Activated B cell treated with CpG ODN at 0.5 μM for 24 hours (primary cell): ENCODE measurements at regions not wholly inside any gene's neighbourhood (a gene's known extent, or its start where the extent isn't known, plus 50 kb on each side); places are given as distances from the start of the nearest gene placed in this dataset.

Experiments used
- ATAC-seq: fragments of 200-7000 bp; cut with Tn5 transposase; one replicate; pipeline ENCODE4 v1.10.0; 2021; ENCODE audit warnings: low read depth, mild to moderate bottlenecking, moderate library complexity
- CTCF ChIA-PET: fragments of 350-600 bp; sonication (Branson Sonifier 250); formaldehyde crosslinking; loops from one replicate; lab custom pipeline; 2021; ENCODE audit warnings: antibody characterized with exemption; lab: Charles Lee
- POLR2A ChIA-PET: fragments of 350-600 bp; sonication (Branson Sonifier 250); formaldehyde crosslinking; loops from one replicate; lab custom pipeline; 2021; ENCODE audit warnings: antibody characterized with exemption; lab: Charles Lee
- DNase-seq: peaks from one replicate; pipeline ENCODE4 v3.0.0; 2022
- H3K27ac Mint-ChIP-seq: one replicate; pipeline ENCODE4 v1.8.0; 2020; ENCODE audit warnings: mixed read lengths
- H3K27me3 Mint-ChIP-seq: one replicate; pipeline ENCODE4 v1.8.0; 2021; ENCODE audit warnings: mixed read lengths
- H3K36me3 Mint-ChIP-seq: one replicate; pipeline ENCODE4 v1.8.0; 2021; ENCODE audit warnings: low read depth, mixed read lengths
- H3K4me1 Mint-ChIP-seq: one replicate; pipeline ENCODE4 v1.8.0; 2021; ENCODE audit warnings: mixed read lengths
- H3K4me3 Mint-ChIP-seq: one replicate; pipeline ENCODE4 v1.8.0; 2020; ENCODE audit warnings: mild to moderate bottlenecking, mixed read lengths
- H3K9me3 Mint-ChIP-seq: one replicate; pipeline ENCODE4 v1.8.0; 2020; ENCODE audit warnings: mixed read lengths
- intact Hi-C: fragments of 100-400 bp; cut with micrococcal nuclease; formaldehyde crosslinking; loops from one replicate; pipeline ENCODE4 v1.15.1; 2024
- TF ChIP-seq, protein P1 (sequence below): fragments of 200-600 bp; IDR thresholded peaks from one replicate; pipeline ENCODE4 v1.8.0; 2022; ENCODE audit warnings: antibody characterized with exemption, mild to moderate bottlenecking

- intact Hi-C loops: no loop called here
- no peaks in the 10 kb centered on the region for H3K36me3 Mint-ChIP-seq
- CTCF ChIA-PET: interaction anchor here (0.6 to 2.0 kb wide), 3 partner anchors 19 to 195 kb away, joined by 3 to 5 read pairs (median 3); no protein-coding TSS in a partner anchor
- ATAC-seq: no peak
- POLR2A ChIA-PET: no interaction called here
- H3K27ac Mint-ChIP-seq: no peak overlapping the region
- peaks cover 19% of the 10 kb centered on the region for H3K4me1 Mint-ChIP-seq
- no peak overlapping the region for H3K4me3 Mint-ChIP-seq
- H3K27me3 Mint-ChIP-seq: no peaks in the 10 kb centered on the region
- no peaks in the 10 kb centered on the region for H3K9me3 Mint-ChIP-seq
- no peak for DNase-seq
- TF ChIP-seq, protein P1, sequence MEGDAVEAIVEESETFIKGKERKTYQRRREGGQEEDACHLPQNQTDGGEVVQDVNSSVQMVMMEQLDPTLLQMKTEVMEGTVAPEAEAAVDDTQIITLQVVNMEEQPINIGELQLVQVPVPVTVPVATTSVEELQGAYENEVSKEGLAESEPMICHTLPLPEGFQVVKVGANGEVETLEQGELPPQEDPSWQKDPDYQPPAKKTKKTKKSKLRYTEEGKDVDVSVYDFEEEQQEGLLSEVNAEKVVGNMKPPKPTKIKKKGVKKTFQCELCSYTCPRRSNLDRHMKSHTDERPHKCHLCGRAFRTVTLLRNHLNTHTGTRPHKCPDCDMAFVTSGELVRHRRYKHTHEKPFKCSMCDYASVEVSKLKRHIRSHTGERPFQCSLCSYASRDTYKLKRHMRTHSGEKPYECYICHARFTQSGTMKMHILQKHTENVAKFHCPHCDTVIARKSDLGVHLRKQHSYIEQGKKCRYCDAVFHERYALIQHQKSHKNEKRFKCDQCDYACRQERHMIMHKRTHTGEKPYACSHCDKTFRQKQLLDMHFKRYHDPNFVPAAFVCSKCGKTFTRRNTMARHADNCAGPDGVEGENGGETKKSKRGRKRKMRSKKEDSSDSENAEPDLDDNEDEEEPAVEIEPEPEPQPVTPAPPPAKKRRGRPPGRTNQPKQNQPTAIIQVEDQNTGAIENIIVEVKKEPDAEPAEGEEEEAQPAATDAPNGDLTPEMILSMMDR: no peak
Measured at GRCh38 chr12:132419631-132420246, 70.2 kb upstream of the FBRSL1 start.

DNA sequence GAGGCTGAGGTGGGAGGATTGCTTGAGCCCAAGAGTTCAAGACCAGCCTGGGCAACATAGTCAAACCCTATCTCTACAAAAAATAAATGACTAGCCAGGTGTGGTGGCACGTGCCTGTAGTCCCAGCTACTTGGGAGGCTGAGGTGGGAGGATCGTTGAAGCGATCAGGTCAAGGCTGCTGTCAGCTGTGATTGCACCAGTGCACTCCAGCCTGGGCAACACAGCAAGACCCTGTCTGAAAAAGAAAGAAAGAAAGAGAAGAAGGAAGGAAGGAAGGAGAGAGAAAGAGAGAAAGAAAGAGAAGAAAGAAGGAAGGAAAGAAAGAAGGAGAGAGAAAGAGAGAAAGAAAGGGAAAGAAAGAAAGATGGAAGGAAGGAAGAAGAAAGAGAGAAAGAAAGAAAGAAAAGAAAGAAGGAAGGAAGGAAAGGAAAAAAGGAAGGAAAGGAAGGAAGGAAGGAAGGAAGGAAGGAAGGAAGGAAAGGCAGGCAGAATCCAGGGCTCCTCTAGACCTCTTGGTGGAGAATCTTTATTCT, 71.5 kb upstream of the FBRSL1 start:
- POLR2A ChIA-PET: no interaction called here
- intact Hi-C loops: no loop called here
- DNase-seq (no peak), ATAC-seq (no peak)
- Mint-ChIP-seq H3K27me3 (no peaks in the 10 kb centered on the region), H3K4me3 (no peak overlapping the region), H3K27ac (no peak overlapping the region), H3K4me1 (peaks cover 15% of the 10 kb centered on the region), H3K9me3 (no peaks in the 10 kb centered on the region), H3K36me3 (no peaks in the 10 kb centered on the region)
- TF ChIP-seq, protein P1: no peak
- CTCF ChIA-PET: interaction anchor here (1.0 to 6.3 kb wide), 4 partner anchors 9 to 196 kb away, joined by 3 to 105 read pairs (median 4); no protein-coding TSS in a partner anchor

- H3K4me1 Mint-ChIP-seq: peaks cover 10% of the 10 kb centered on the region
- CTCF ChIA-PET: interaction anchor here (1.0 to 6.3 kb wide), 3 partner anchors 10 to 105 kb away, joined by 3 to 105 read pairs (median 3); no protein-coding TSS in a partner anchor
- POLR2A ChIA-PET: no interaction called here
- H3K27me3 Mint-ChIP-seq: no peaks in the 10 kb centered on the region
- no peaks in the 10 kb centered on the region for H3K36me3 Mint-ChIP-seq
- ATAC-seq (no peak), DNase-seq (no peak)
- TF ChIP-seq, protein P1: no peak
- intact Hi-C loops: no loop called here
- H3K9me3 Mint-ChIP-seq: no peaks in the 10 kb centered on the region
- H3K27ac Mint-ChIP-seq: no peak overlapping the region
- no peak overlapping the region for H3K4me3 Mint-ChIP-seq
Measured at GRCh38 chr12:132417741-132418140, 72.2 kb upstream of the FBRSL1 start.

DNA sequence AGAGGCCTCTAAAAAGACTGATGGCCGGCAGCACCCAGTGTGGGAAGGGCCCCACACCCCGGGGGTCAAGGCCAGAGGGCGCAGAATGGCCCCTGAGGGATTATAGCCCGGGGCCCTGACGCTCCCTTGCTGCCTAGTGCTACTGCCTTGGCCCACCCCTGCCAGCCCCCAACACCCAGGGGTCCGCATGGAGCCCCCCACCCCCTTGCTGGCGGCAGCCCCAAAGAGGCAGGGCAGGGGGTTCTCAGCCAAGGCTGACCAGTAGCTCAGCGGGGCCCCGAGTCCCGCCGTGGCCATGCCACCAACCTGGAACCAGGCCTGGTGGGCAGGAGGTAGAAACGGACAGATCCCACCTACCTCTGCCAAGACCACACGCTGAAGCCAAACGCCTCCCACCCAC, 73.1 kb upstream of the FBRSL1 start:
- H3K9me3 Mint-ChIP-seq: no peaks in the 10 kb centered on the region
- intact Hi-C loops: no loop called here
- POLR2A ChIA-PET: no interaction called here
- H3K4me3 Mint-ChIP-seq: no peak overlapping the region
- ATAC-seq: no peak
- no peak for DNase-seq
- no peaks in the 10 kb centered on the region for H3K36me3 Mint-ChIP-seq
- CTCF ChIA-PET: interaction anchor here (1.2 to 6.3 kb wide), 4 partner anchors 13 to 198 kb away, joined by 3 to 105 read pairs (median 21); no protein-coding TSS in a partner anchor
- H3K27ac Mint-ChIP-seq: no peak overlapping the region
- H3K27me3 Mint-ChIP-seq: no peaks in the 10 kb centered on the region
- peaks cover 9% of the 10 kb centered on the region for H3K4me1 Mint-ChIP-seq
- TF ChIP-seq, protein P1: no peak

DNA sequence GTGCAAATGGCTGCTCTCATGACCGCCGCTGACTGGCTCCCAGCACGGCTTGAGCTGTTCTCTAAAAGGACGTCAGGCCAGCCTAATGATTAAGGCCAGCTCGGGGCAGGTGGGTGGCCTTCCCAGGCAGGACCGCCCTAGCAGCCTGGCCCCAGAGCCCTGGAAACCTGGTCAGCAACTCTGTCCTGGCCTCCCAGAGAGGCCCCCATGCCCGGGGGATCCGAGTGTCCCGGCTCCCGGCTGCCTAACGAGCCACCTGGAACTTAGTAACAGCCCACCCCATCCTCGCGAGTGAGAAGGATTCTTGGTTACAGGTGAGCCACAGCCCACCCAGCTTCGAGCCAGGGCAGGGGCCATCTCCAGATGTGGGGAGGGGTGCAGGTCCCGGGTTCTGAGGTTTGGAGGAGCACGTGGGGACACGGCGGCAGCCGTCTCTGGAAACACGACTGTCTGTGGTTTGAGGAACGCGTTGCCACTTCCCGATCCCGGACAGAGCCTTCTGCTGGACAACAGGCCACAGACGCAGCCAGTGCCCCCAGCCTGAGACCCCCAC, 73.8 kb upstream of the FBRSL1 start:
- POLR2A ChIA-PET: interaction anchor here (1.1 to 2.0 kb wide), 2 partner anchors 57 to 108 kb away, joined by 3 to 11 read pairs; no protein-coding TSS in a partner anchor

More for the DNA sequence above, 73.8 kb upstream of the FBRSL1 start:
- CTCF ChIA-PET: interaction anchor here (1.2 to 6.3 kb wide), 12 partner anchors 12 to 262 kb away, joined by 5 to 105 read pairs (median 20); no protein-coding TSS in a partner anchor
- H3K27ac Mint-ChIP-seq: no peak overlapping the region
- ATAC-seq (no peak), DNase-seq (no peak)
- intact Hi-C loops: no loop called here
- H3K36me3 Mint-ChIP-seq: no peaks in the 10 kb centered on the region
- H3K4me1 Mint-ChIP-seq: peaks cover 9% of the 10 kb centered on the region
- H3K9me3 Mint-ChIP-seq: no peaks in the 10 kb centered on the region
- TF ChIP-seq, protein P1: no peak
- H3K4me3 Mint-ChIP-seq: no peak overlapping the region
- no peaks in the 10 kb centered on the region for H3K27me3 Mint-ChIP-seq
